22Rv1 (cell line): ENCODE measurements at regions not wholly inside any gene's neighbourhood (a gene's known extent, or its start where the extent isn't known, plus 50 kb on each side); places are given as distances from the start of the nearest gene placed in this dataset.

Experiments used
- CTCF ChIP-seq: fragments of 450-650 bp; IDR thresholded peaks from 2 replicates; pipeline ENCODE4 v1.5.1; 2017; ENCODE audit warnings: mild to moderate bottlenecking
- ZFX ChIP-seq: fragments of 450-650 bp; IDR thresholded peaks from 2 replicates; pipeline ENCODE4 v1.6.1; 2017; ENCODE audit warnings: antibody characterized with exemption, borderline replicate concordance

- TF ChIP-seq CTCF (no peak), ZFX (no peak)
Measured at GRCh38 chr16:66198641-66199040, 167.8 kb upstream of the CDH5 start.
